ENCODE measurements at regions not wholly inside any gene's neighbourhood (a gene's known extent, or its start where the extent isn't known, plus 50 kb on each side); places are given as distances from the start of the nearest gene placed in this dataset.

DNA sequence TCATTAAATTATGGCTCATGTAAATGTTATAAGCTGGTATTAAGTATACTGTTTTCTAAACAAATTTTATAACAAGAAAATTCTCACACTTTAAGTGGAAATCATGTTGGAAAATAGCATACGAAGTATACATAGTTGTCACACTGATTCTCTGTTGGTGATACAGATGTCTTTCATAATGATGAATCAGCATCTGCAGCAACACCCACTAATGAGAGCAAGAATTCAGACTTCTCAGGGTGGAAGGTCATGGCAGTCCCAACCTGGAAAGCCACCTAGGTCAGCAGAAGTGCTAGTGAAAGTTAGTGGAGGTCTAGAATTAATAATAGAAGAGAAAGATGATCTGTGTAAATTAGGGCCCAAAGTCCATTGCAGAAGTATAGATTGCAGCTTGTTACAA, 719.7 kb upstream of the MIR17HG start:
- H3K9me3 ChIP-seq (ENCODE audit: low read depth, low read length, poor library complexity, severe bottlenecking), result no peaks in the 10 kb centered on the region
- H3K27ac ChIP-seq (ENCODE audit: low read depth, low read length, poor library complexity, severe bottlenecking), result no peak overlapping the region
- CTCF ChIA-PET, result no interaction called here
- H3K27me3 ChIP-seq (replicated peaks; ENCODE audit: insufficient read depth, low read depth, low read length, poor library complexity), result no peaks in the 10 kb centered on the region
- TF ChIP-seq, protein P1, sequence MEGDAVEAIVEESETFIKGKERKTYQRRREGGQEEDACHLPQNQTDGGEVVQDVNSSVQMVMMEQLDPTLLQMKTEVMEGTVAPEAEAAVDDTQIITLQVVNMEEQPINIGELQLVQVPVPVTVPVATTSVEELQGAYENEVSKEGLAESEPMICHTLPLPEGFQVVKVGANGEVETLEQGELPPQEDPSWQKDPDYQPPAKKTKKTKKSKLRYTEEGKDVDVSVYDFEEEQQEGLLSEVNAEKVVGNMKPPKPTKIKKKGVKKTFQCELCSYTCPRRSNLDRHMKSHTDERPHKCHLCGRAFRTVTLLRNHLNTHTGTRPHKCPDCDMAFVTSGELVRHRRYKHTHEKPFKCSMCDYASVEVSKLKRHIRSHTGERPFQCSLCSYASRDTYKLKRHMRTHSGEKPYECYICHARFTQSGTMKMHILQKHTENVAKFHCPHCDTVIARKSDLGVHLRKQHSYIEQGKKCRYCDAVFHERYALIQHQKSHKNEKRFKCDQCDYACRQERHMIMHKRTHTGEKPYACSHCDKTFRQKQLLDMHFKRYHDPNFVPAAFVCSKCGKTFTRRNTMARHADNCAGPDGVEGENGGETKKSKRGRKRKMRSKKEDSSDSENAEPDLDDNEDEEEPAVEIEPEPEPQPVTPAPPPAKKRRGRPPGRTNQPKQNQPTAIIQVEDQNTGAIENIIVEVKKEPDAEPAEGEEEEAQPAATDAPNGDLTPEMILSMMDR (conservative IDR thresholded peaks at IDR 0.05; ENCODE audit: low read depth, low read length), result no peak
- no peak for TF ChIP-seq EZH2 (IDR thresholded peaks at IDR 0.05; ENCODE audit: borderline replicate concordance, low read depth, low read length, poor library complexity, severe bottlenecking)
- no peaks in the 10 kb centered on the region for H3K36me3 ChIP-seq (ENCODE audit: insufficient read depth, low read length, poor library complexity, severe bottlenecking)
- POLR2A ChIA-PET (ENCODE audit: low non-redundant PET), result no interaction called here
- intact Hi-C loops (cut with micrococcal nuclease; ENCODE audit: unreplicated experiment), result no loop called here
- H3K4me3 ChIP-seq (ENCODE audit: low read depth, low read length, poor library complexity, severe bottlenecking), result no peak overlapping the region
- DNase-seq (ENCODE audit: low spot score), result no peak
- no peaks in the 10 kb centered on the region for H3K4me1 ChIP-seq (ENCODE audit: insufficient read depth, low read length, poor library complexity, severe bottlenecking)
- BruUV-seq (replicated peaks), result no TSS peak

DNA sequence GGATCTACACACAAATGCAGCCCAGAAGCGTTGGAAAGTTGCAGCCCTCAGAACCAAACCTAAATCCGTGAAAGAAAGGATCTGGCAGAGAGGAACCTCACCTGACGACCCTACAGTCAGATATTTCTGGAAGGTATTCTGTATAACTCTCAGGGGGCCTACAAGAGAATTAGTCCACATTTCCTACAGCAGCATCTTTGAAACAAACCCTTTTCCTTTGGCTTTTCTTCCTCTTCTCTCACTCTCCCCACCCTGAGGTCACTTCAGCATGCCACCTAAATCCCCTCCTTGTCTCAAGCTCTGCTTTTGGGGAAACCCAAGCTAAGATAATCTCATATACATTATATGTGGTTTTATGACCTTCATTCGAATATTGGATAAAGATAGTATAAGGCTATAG, 719.0 kb upstream of the MIR17HG start:
- TF ChIP-seq EZH2 (IDR thresholded peaks at IDR 0.05; ENCODE audit: borderline replicate concordance, low read depth, low read length, poor library complexity, severe bottlenecking), result no peak
- TF ChIP-seq, protein P1 (conservative IDR thresholded peaks at IDR 0.05; ENCODE audit: low read depth, low read length), result no peak
- intact Hi-C loops (cut with micrococcal nuclease; ENCODE audit: unreplicated experiment), result no loop called here
- ChIA-PET POLR2A (ENCODE audit: low non-redundant PET) (no interaction called here), CTCF (no interaction called here)
- H3K4me1 ChIP-seq (ENCODE audit: insufficient read depth, low read length, poor library complexity, severe bottlenecking), result no peaks in the 10 kb centered on the region
- no peak overlapping the region for H3K27ac ChIP-seq (ENCODE audit: low read depth, low read length, poor library complexity, severe bottlenecking)
- DNase-seq (ENCODE audit: low spot score), result no peak
- H3K4me3 ChIP-seq (ENCODE audit: low read depth, low read length, poor library complexity, severe bottlenecking), result no peak overlapping the region
- no TSS peak for BruUV-seq (replicated peaks)
- H3K27me3 ChIP-seq (replicated peaks; ENCODE audit: insufficient read depth, low read depth, low read length, poor library complexity), result no peaks in the 10 kb centered on the region
- no peaks in the 10 kb centered on the region for H3K36me3 ChIP-seq (ENCODE audit: insufficient read depth, low read length, poor library complexity, severe bottlenecking)
- H3K9me3 ChIP-seq (ENCODE audit: low read depth, low read length, poor library complexity, severe bottlenecking), result no peaks in the 10 kb centered on the region

DNA sequence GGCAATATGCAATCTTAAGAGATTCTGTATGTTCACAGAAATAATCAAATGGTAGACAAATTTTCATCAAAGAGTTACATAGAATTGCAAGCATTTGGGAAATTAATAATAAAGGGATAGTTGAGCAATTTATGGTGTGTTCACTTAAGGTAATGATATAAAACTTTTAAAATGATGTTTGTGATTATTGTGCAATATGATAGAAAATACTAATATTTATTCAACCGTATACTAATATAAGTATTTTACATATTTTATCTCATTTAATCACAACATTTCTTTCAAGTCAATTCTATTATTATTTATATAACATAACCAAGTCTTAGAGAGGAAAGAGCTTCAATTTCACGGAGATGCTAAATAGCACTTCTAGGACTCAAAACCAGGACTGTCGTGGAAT, 716.8 kb upstream of the MIR17HG start:
- BruUV-seq (replicated peaks), result no TSS peak
- no peaks in the 10 kb centered on the region for H3K27me3 ChIP-seq (replicated peaks; ENCODE audit: insufficient read depth, low read depth, low read length, poor library complexity)
- CTCF ChIA-PET, result no interaction called here
- POLR2A ChIA-PET (ENCODE audit: low non-redundant PET), result no interaction called here
- no peak overlapping the region for H3K4me3 ChIP-seq (ENCODE audit: low read depth, low read length, poor library complexity, severe bottlenecking)
- H3K27ac ChIP-seq (ENCODE audit: low read depth, low read length, poor library complexity, severe bottlenecking), result no peak overlapping the region
- TF ChIP-seq, protein P1 (conservative IDR thresholded peaks at IDR 0.05; ENCODE audit: low read depth, low read length), result no peak
- TF ChIP-seq EZH2 (IDR thresholded peaks at IDR 0.05; ENCODE audit: borderline replicate concordance, low read depth, low read length, poor library complexity, severe bottlenecking), result no peak
- no peaks in the 10 kb centered on the region for H3K4me1 ChIP-seq (ENCODE audit: insufficient read depth, low read length, poor library complexity, severe bottlenecking)
- H3K36me3 ChIP-seq (ENCODE audit: insufficient read depth, low read length, poor library complexity, severe bottlenecking), result no peaks in the 10 kb centered on the region
- no peak for DNase-seq (ENCODE audit: low spot score)
- intact Hi-C loops (cut with micrococcal nuclease; ENCODE audit: unreplicated experiment), result loop anchor here (2.0 kb wide), 1 partner anchor 20 kb away; no protein-coding TSS in a partner anchor
- H3K9me3 ChIP-seq (ENCODE audit: low read depth, low read length, poor library complexity, severe bottlenecking), result no peaks in the 10 kb centered on the region

Data from A673 (cell line).